Breast epithelium (tissue), 3 donors: ENCODE measurements at regions not wholly inside any gene's neighbourhood (a gene's known extent, or its start where the extent isn't known, plus 50 kb on each side); places are given as distances from the start of the nearest gene placed in this dataset.

Experiments used
- CTCF ChIP-seq, 3 donors: fragments of 450-650 bp; IDR thresholded peaks; one replicate each; pipeline ENCODE4 v1.5.1; 2016 to 2017; ENCODE audit warnings: antibody characterized with exemption in 3 of 3, mild to moderate bottlenecking in 3 of 3, moderate library complexity in 3 of 3
- POLR2A ChIP-seq: fragments of 450-650 bp; IDR thresholded peaks from one replicate; pipeline ENCODE4 v1.6.1; 2016; ENCODE audit warnings: antibody characterized with exemption, mild to moderate bottlenecking, moderate library complexity
- POLR2AphosphoS5 ChIP-seq, 3 donors: sonication (generic); formaldehyde crosslinking; IDR thresholded peaks; one replicate each; pipeline ENCODE4 v1.6.1; 2017; ENCODE audit warnings: antibody characterized with exemption in 3 of 3

DNA sequence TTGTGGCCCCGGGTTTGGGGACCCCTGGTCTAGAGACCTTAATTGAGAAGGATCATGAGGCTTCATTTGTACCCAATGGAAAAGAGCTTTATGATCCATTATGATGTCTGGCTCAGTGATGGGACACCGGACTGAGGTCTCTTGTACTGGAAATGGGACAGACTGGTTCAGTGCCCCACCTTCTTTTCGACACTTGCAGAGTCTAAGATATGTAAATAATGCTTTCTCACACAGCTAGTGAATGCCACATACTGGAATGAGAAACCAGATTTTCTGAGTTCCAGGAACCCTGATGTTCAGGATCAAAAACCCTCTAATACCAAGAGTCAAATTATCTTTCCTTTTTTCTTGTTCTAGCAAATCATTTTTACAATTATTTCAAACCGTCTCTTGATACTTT, 116.3 kb upstream of the ARPP21 start:
- no peak for TF ChIP-seq CTCF (IDR thresholded peaks at IDR 0.05)
- no peak for TF ChIP-seq POLR2AphosphoS5 (IDR thresholded peaks at IDR 0.05)
- no peak for TF ChIP-seq POLR2A
